B cell (primary cell): ENCODE measurements at regions not wholly inside any gene's neighbourhood (a gene's known extent, or its start where the extent isn't known, plus 50 kb on each side); places are given as distances from the start of the nearest gene placed in this dataset.

Experiments
- EZH2 ChIP-seq: IDR thresholded peaks from 2 replicates; pipeline ENCODE4 v1.6.1; 2012; ENCODE audit warnings: borderline replicate concordance, low read depth, mild to moderate bottlenecking, moderate library complexity, low read length; ENCODE audit not compliant: insufficient read depth, poor library complexity, severe bottlenecking
- TF ChIP-seq, protein P1 (sequence below): fragments of 200-600 bp; IDR thresholded peaks from one replicate; pipeline ENCODE4 v1.8.0; 2022; ENCODE audit warnings: antibody characterized with exemption, mild to moderate bottlenecking

DNA sequence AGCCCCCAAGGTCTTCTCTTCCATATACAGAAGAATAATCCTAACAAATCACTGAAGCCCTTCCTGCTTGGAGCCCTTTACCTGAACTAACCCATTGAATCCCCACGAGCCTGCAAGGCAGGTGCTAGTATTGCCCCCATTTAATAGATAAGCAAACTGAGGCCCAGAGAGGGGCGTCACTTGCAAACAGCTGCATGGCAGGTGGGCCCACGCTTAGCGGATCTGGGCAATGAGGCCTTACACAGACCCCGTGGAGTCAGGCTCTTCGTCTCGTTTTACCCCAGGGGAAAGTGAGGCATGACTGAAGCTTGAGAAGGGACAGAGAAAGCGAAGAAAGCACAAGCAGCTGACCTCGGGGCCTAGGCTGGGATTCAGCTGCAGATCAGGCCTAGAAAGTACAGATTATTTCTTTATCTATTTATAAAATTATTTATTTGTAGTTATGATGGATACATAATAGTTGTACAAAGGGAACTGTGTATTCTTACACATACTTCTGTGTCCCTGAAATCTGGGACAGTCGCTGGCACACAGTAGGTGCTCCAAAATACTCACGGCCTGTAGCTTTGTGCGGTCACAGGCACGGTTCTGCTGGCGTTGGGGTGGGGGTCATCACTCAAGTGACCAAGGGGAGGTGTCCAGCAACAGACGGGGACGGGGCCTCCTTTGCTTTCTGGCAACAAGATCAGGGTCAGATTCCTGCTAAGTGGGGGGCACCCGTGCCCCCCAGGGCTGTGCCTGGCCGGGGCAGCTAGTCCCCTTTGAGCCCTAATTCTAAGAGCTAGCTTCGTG lies 223.2 kb upstream of the GSE1 start:
- TF ChIP-seq, protein P1, sequence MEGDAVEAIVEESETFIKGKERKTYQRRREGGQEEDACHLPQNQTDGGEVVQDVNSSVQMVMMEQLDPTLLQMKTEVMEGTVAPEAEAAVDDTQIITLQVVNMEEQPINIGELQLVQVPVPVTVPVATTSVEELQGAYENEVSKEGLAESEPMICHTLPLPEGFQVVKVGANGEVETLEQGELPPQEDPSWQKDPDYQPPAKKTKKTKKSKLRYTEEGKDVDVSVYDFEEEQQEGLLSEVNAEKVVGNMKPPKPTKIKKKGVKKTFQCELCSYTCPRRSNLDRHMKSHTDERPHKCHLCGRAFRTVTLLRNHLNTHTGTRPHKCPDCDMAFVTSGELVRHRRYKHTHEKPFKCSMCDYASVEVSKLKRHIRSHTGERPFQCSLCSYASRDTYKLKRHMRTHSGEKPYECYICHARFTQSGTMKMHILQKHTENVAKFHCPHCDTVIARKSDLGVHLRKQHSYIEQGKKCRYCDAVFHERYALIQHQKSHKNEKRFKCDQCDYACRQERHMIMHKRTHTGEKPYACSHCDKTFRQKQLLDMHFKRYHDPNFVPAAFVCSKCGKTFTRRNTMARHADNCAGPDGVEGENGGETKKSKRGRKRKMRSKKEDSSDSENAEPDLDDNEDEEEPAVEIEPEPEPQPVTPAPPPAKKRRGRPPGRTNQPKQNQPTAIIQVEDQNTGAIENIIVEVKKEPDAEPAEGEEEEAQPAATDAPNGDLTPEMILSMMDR = no peak
- TF ChIP-seq EZH2 = no peak
